Tibial nerve (tissue), 4 donors: ENCODE measurements at regions not wholly inside any gene's neighbourhood (a gene's known extent, or its start where the extent isn't known, plus 50 kb on each side); places are given as distances from the start of the nearest gene placed in this dataset.
"Not testable (repeated sequence)": the region's sequence is repeated elsewhere in the genome, so short reads cannot be mapped to it uniquely, and the experiment has no call there.

Source experiments
- DNase-seq, 2 donors: peaks; one replicate each; pipeline ENCODE4 v3.0.0-alpha.2; 2019; ENCODE audit warnings: low spot score in 2 of 2
- H3K27ac ChIP-seq, 4 donors: fragments of 200-600 bp; sonication (generic) in 3 of 4; one replicate each; pipeline ENCODE4 v1.5.1; 2017 to 2019; ENCODE audit warnings: mild to moderate bottlenecking in 1 of 4
- H3K27me3 ChIP-seq, 2 donors: fragments of 200-600 bp; sonication (generic) in 1 of 2; one replicate each; pipeline versions ENCODE4 v1.5.1 to v1.6.0; 2017 to 2019
- H3K36me3 ChIP-seq, 3 donors: fragments of 200-600 bp; sonication (generic); one replicate each; pipeline ENCODE4 v1.5.1; 2018 to 2019
- H3K4me1 ChIP-seq, 4 donors: fragments of 200-600 bp; sonication (generic) in 3 of 4; one replicate each; pipeline ENCODE4 v1.5.1; 2017 to 2019
- H3K4me3 ChIP-seq, 4 donors: fragments of 200-600 bp; sonication (generic) in 3 of 4; one replicate each; pipeline ENCODE4 v1.5.1; 2017 to 2019; ENCODE audit warnings: mild to moderate bottlenecking in 1 of 4, moderate library complexity in 1 of 4
- H3K9me3 ChIP-seq, 4 donors: fragments of 200-600 bp; sonication (generic) in 3 of 4; one replicate each; pipeline ENCODE4 v1.5.1; 2017 to 2019
- EP300 ChIP-seq, 2 donors: sonication (generic); formaldehyde crosslinking; IDR thresholded peaks; one replicate each; pipeline ENCODE4 v1.6.1; 2017; ENCODE audit warnings: antibody characterized with exemption in 2 of 2, mild to moderate bottlenecking in 1 of 2
- POLR2A ChIP-seq, 2 donors: fragments of 450-650 bp; IDR thresholded peaks; one replicate each; pipeline ENCODE4 v1.6.1; 2017; ENCODE audit warnings: antibody characterized with exemption in 2 of 2, mild to moderate bottlenecking in 2 of 2, moderate library complexity in 2 of 2
- WGBS, 2 donors: methylation state at CpG; one replicate each; pipeline ENCODE4 v1.1.5; 2018; 5-methylcytosine and 5-hydroxymethylcytosine counted together
- TF ChIP-seq, protein P1 (sequence below), 5 experiments: fragments of 200-600 bp in 3 of 5; fragments of 450-650 bp in 2 of 5; sonication (generic) in 3 of 5; IDR thresholded peaks; one replicate each; pipeline ENCODE4 v1.5.1; 2016 to 2019; ENCODE audit warnings: antibody characterized with exemption in 5 of 5, mild to moderate bottlenecking in 3 of 5, moderate library complexity in 2 of 5

DNA sequence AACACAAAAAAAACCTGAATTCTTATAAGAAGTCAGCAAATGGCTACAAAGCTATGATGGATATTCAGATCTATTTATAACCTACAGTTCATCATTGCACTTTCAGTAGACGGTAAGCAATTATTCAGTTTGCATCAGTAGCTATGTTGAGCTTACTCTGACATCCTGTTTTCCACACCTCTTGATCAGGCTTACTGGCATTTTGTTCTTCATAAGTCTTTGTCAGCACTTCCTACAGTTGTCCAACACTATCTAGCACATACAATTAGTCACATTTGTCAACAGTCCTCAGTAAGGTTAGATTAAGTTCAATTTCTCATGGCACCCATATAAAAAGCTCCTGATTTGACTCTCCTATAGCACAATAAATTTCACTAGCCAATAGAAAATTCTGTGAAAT lies 71.2 kb upstream of the ST3GAL6 start:
- WGBS, 2 donors = 67% methylated on average over 1 of the region's 1 CpG; no CpG with 5 or more reads in 1 of the 2 donors

DNA sequence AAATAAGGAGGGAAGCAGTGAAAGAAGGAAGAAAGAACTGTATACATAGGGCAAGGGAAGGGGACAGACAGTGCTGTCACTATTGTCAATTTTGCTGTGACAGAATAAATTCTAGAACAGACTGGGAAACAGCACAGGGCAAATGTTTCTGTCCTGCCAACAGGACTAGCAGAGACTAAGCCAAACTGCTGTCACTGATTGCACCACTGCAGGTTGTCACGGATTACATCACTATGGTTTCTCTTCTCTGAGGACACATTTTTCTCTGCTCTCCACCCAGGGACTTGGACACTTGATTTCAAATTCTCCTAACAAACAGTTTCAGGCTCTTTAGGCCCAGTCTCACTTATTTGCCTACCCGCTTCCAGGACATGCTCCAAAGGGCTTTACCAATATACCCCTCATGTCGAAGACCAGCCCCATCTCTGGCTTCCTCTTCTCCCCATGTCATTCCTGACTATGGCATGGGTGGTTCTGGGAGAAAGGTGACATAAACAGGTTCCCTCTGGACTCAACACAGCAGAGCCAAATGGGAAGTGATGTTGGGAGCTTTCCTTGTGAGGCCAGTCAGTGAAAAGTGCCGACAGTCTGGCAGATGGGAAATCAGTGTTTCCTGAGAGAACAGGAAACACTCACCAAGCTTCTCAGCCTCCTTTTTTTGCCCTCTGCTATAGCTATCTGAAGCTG lies 70.2 kb upstream of the ST3GAL6 start:
- 65% methylated on average over 4 of the region's 4 CpGs; no CpG with 5 or more reads in 1 of the 2 donors for WGBS, 2 donors
- no peaks in the 10 kb centered on the region for H3K4me1 ChIP-seq
- no peaks in the 10 kb centered on the region for H3K27me3 ChIP-seq
- no peaks in the 10 kb centered on the region for H3K36me3 ChIP-seq
- H3K27ac ChIP-seq = no peak overlapping the region
- H3K9me3 ChIP-seq = no peaks in the 10 kb centered on the region
- no peak for TF ChIP-seq POLR2A (IDR thresholded peaks at IDR 0.05)
- TF ChIP-seq, protein P1, sequence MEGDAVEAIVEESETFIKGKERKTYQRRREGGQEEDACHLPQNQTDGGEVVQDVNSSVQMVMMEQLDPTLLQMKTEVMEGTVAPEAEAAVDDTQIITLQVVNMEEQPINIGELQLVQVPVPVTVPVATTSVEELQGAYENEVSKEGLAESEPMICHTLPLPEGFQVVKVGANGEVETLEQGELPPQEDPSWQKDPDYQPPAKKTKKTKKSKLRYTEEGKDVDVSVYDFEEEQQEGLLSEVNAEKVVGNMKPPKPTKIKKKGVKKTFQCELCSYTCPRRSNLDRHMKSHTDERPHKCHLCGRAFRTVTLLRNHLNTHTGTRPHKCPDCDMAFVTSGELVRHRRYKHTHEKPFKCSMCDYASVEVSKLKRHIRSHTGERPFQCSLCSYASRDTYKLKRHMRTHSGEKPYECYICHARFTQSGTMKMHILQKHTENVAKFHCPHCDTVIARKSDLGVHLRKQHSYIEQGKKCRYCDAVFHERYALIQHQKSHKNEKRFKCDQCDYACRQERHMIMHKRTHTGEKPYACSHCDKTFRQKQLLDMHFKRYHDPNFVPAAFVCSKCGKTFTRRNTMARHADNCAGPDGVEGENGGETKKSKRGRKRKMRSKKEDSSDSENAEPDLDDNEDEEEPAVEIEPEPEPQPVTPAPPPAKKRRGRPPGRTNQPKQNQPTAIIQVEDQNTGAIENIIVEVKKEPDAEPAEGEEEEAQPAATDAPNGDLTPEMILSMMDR (IDR thresholded peaks at IDR 0.05) = no peak
- no peak for DNase-seq
- no peak overlapping the region for H3K4me3 ChIP-seq

More for the DNA sequence above, 71.2 kb upstream of the ST3GAL6 start:
- H3K27me3 ChIP-seq = no peaks in the 10 kb centered on the region
- H3K27ac ChIP-seq = no peak overlapping the region
- H3K36me3 ChIP-seq = no peaks in the 10 kb centered on the region
- DNase-seq = no peak
- no peak for TF ChIP-seq EP300 (IDR thresholded peaks at IDR 0.05)
- TF ChIP-seq POLR2A (IDR thresholded peaks at IDR 0.05) = no peak
- TF ChIP-seq, protein P1 (IDR thresholded peaks at IDR 0.05) = no peak
- H3K9me3 ChIP-seq = no peaks in the 10 kb centered on the region
- H3K4me3 ChIP-seq = no peak overlapping the region
- H3K4me1 ChIP-seq = no peaks in the 10 kb centered on the region

DNA sequence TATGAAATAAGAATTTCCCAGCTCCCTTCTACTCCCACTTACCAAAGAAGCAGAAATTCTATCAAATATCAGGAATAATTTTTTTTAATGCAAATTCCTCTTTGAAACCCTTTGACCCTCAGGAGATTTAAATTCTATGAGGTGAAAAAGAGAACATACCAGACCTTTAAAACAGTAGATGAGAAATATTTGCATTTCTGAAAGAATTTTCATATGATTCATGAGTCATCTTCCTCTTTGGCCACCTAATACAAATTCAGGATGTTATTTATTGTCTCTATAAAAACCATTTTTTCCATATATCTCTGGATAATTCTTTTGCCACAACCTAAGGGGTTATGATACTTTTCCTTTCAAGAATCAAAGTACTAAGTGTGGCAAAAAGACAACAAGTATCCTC lies 67.3 kb upstream of the ST3GAL6 start:
- no peak overlapping the region for H3K27ac ChIP-seq
- TF ChIP-seq, protein P1 (IDR thresholded peaks at IDR 0.05) = no peak
- TF ChIP-seq POLR2A (IDR thresholded peaks at IDR 0.05) (no peak), EP300 (IDR thresholded peaks at IDR 0.05) (no peak)
- H3K4me3 ChIP-seq = no peak overlapping the region

DNA sequence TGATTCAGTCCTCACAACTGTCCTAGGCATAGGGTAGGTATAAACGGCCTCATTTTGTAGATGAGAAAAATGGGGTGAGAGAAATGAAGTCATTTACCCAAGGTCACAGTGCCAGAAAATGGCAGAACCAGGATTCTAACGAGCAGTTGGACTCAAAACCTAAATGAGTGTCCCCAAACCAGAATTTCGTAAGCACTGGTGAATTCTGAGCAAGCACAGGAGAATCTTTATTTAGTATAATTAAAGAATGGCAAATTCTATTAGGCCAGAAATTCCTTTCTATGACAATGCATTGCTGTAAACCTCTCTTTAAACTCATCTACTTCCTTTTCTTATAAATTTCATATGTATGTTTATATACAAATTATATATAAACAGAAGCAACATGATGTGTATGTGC lies 66.8 kb upstream of the ST3GAL6 start:
- not testable (repeated sequence) for H3K36me3 ChIP-seq, DNase-seq, H3K4me1 ChIP-seq, H3K27me3 ChIP-seq, H3K9me3 ChIP-seq, H3K4me3 ChIP-seq, H3K27ac ChIP-seq
- 56 to 76% methylated on average over 3 of the region's 3 CpGs for WGBS, 2 donors

More for the DNA sequence above, 67.3 kb upstream of the ST3GAL6 start:
- no peaks in the 10 kb centered on the region for H3K36me3 ChIP-seq
- H3K9me3 ChIP-seq = no peaks in the 10 kb centered on the region
- H3K27me3 ChIP-seq = no peaks in the 10 kb centered on the region
- DNase-seq = no peak
- no peaks in the 10 kb centered on the region for H3K4me1 ChIP-seq

DNA sequence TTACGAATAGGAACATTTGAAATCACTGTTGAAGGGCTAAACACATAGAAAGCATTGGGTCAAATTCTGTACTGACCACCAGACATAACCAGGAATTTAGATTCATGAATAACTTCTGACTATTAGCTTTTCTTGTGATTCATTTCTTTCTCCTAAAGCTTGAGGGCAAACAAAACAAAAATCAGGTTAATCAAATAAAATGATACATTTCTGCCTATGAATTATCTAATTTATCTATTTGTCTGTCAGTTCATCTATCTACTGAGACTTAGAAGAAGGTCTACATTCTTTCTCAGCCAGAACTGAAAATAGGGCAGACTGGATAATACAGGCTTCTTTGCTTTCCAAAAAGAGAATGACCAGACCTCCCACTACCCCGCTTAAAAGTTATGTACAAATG lies 65.9 kb upstream of the ST3GAL6 start:
- no peak for TF ChIP-seq EP300 (IDR thresholded peaks at IDR 0.05)
- no peak for TF ChIP-seq POLR2A (IDR thresholded peaks at IDR 0.05)
- TF ChIP-seq, protein P1 (IDR thresholded peaks at IDR 0.05) = no peak
- WGBS, 2 donors = 82 to 84% methylated on average over 2 of the region's 2 CpGs
- Histone ChIP-seq H3K4me3 (no peak overlapping the region), H3K4me1 (no peaks in the 10 kb centered on the region), H3K9me3 (no peaks in the 10 kb centered on the region), H3K27ac (no peak overlapping the region), H3K36me3 (no peaks in the 10 kb centered on the region), H3K27me3 (no peaks in the 10 kb centered on the region)
- DNase-seq = no peak

DNA sequence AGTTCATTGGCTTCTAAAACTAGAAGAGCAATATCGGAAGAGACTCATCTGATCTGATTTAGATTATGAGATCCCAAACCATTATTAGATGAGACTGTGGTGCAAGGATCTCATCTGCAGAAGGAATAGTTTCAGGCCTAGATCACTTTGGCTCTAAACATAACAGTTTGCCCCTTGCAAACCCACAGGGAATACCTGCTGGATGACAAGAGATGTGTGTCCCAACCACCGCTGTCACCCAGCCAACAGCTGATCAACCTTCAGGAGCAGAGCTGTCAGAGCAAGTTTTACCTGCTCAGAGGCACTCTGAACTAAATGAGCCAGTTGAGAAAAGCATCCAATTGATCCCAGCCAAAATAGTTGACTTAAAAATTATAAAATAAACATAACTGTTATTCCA lies 64.0 kb upstream of the ST3GAL6 start:
- no peak overlapping the region for H3K4me3 ChIP-seq
- no peak for DNase-seq
- H3K36me3 ChIP-seq = no peaks in the 10 kb centered on the region
- H3K4me1 ChIP-seq = no peaks in the 10 kb centered on the region
- no peak for TF ChIP-seq POLR2A (IDR thresholded peaks at IDR 0.05)
- TF ChIP-seq, protein P1 (IDR thresholded peaks at IDR 0.05) = no peak
- TF ChIP-seq EP300 (IDR thresholded peaks at IDR 0.05) = no peak
- 86 to 97% methylated on average over 2 of the region's 2 CpGs for WGBS, 2 donors
- no peak overlapping the region for H3K27ac ChIP-seq
- H3K9me3 ChIP-seq = no peaks in the 10 kb centered on the region
- no peaks in the 10 kb centered on the region for H3K27me3 ChIP-seq
